ENCODE measurements at regions not wholly inside any gene's neighbourhood (a gene's known extent, or its start where the extent isn't known, plus 50 kb on each side); places are given as distances from the start of the nearest gene placed in this dataset.

- TF ChIP-seq POLR2AphosphoS5 (IDR thresholded peaks at IDR 0.05; ENCODE audit: borderline replicate concordance, low read depth, low read length) (no peak), EZH2 (IDR thresholded peaks at IDR 0.05) (no peak), FOXP2 (optimal IDR thresholded peaks at IDR 0.05; ENCODE audit: control extremely low read depth, extremely low read length, insufficient read depth) (no peak)
Measured at GRCh38 chr17:62162898-62163297, 97.8 kb upstream of the MED13 start.

All from SK-N-MC (cell line).